ENCODE measurements at regions not wholly inside any gene's neighbourhood (a gene's known extent, or its start where the extent isn't known, plus 50 kb on each side); places are given as distances from the start of the nearest gene placed in this dataset.
A peak's percentile ranks its signal among the peaks of the same experiment; 100 is the strongest.

- no peak overlapping the region for H3K4me3 ChIP-seq (ENCODE audit: low read length)
- H3K79me2 ChIP-seq (ENCODE audit: low read length): no peaks in the 10 kb centered on the region
- TF ChIP-seq CTCF (conservative IDR thresholded peaks at IDR 0.05; ENCODE audit: low read depth, low read length): peak; percentile 47
- no peak for TF ChIP-seq EZH2 (IDR thresholded peaks at IDR 0.05; ENCODE audit: low read length, unreplicated experiment)
- ATAC-seq (no peak), DNase-seq (peak; percentile 23)
- H3F3A ChIP-seq (ENCODE audit: low read length, unreplicated experiment): no peaks in the 10 kb centered on the region
- H3K4me1 ChIP-seq (ENCODE audit: insufficient read depth, low read length): 0 out of 2 replicates have a peak, but pooled peaks cover 12% of the 10 kb centered on the region
- no peaks in the 10 kb centered on the region for H3K9me2 ChIP-seq (replicated peaks; ENCODE audit: low read length)
- ChIA-PET CTCF (interaction anchor here (0.6 kb wide), 1 partner anchor 16 kb away, joined by 3 read pairs; no protein-coding TSS in a partner anchor), POLR2A (ENCODE audit: unreplicated experiment) (interaction anchor here (0.6 kb wide), 1 partner anchor 83 kb away, joined by 3 read pairs; no protein-coding TSS in a partner anchor)
- H3K27me3 ChIP-seq (ENCODE audit: low read length): no peaks in the 10 kb centered on the region
- no peak overlapping the region for H3K4me2 ChIP-seq (ENCODE audit: low read length)
- no TSS peak for BruUV-seq (replicated peaks)
- no peak overlapping the region for H2AFZ ChIP-seq (ENCODE audit: low read length)
- H3K36me3 ChIP-seq (ENCODE audit: low read depth, low read length): no peaks in the 10 kb centered on the region
- intact Hi-C loops (cut with micrococcal nuclease): loop anchor here (10.0 kb wide), 1 partner anchor 76 kb away; no protein-coding TSS in a partner anchor
- no peaks in the 10 kb centered on the region for H3K9me3 ChIP-seq (ENCODE audit: low read length)
- no peaks in the 10 kb centered on the region for H4K20me1 ChIP-seq (ENCODE audit: low read length)
- H3K27ac ChIP-seq (ENCODE audit: low read length): no peak overlapping the region
- no peak overlapping the region for H3K9ac ChIP-seq (ENCODE audit: low read length)
Measured at GRCh38 chr4:20428436-20429160, 176.9 kb downstream of the SLIT2 start.

GRCh38 chr4:20430259-20430941 lies 178.7 kb downstream of the SLIT2 start:
- no peaks in the 10 kb centered on the region for H3K79me2 ChIP-seq (ENCODE audit: low read length)
- H3K36me3 ChIP-seq (ENCODE audit: low read depth, low read length): no peaks in the 10 kb centered on the region
- no peaks in the 10 kb centered on the region for H3K9me2 ChIP-seq (replicated peaks; ENCODE audit: low read length)
- no peaks in the 10 kb centered on the region for H4K20me1 ChIP-seq (ENCODE audit: low read length)
- H3K9ac ChIP-seq (ENCODE audit: low read length): no peak overlapping the region
- no peaks in the 10 kb centered on the region for H3K27me3 ChIP-seq (ENCODE audit: low read length)
- H3K4me2 ChIP-seq (ENCODE audit: low read length): no peak overlapping the region
- BruUV-seq (replicated peaks): no TSS peak
- no peaks in the 10 kb centered on the region for H3F3A ChIP-seq (ENCODE audit: low read length, unreplicated experiment)
- DNase-seq (peak; percentile 39), ATAC-seq (peak; percentile 49)
- no peak overlapping the region for H3K27ac ChIP-seq (ENCODE audit: low read length)
- H2AFZ ChIP-seq (ENCODE audit: low read length): no peak overlapping the region
- CTCF ChIA-PET: interaction anchor here (0.6 kb wide), 1 partner anchor 255 kb away, joined by 5 read pairs; no protein-coding TSS in a partner anchor
- H3K9me3 ChIP-seq (ENCODE audit: low read length): no peaks in the 10 kb centered on the region
- POLR2A ChIA-PET (ENCODE audit: unreplicated experiment): no interaction called here
- TF ChIP-seq CTCF (conservative IDR thresholded peaks at IDR 0.05; ENCODE audit: low read depth, low read length): no peak
- no peak for TF ChIP-seq EZH2 (IDR thresholded peaks at IDR 0.05; ENCODE audit: low read length, unreplicated experiment)
- TF ChIP-seq EZH2phosphoT487 (IDR thresholded peaks at IDR 0.05; ENCODE audit: borderline replicate concordance, low read length): no peak
- 0 out of 2 replicates have a peak, but pooled peaks cover 12% of the 10 kb centered on the region for H3K4me1 ChIP-seq (ENCODE audit: insufficient read depth, low read length)
- intact Hi-C loops (cut with micrococcal nuclease): no loop called here
- H3K4me3 ChIP-seq (ENCODE audit: low read length): no peak overlapping the region

- ChIA-PET POLR2A (ENCODE audit: unreplicated experiment) (no interaction called here), CTCF (no interaction called here)
- H3K9me3 ChIP-seq (ENCODE audit: low read length): no peaks in the 10 kb centered on the region
- H3K36me3 ChIP-seq (ENCODE audit: low read depth, low read length): no peaks in the 10 kb centered on the region
- no peaks in the 10 kb centered on the region for H4K20me1 ChIP-seq (ENCODE audit: low read length)
- no peak for DNase-seq
- H3K9me2 ChIP-seq (replicated peaks; ENCODE audit: low read length): no peaks in the 10 kb centered on the region
- H3K4me3 ChIP-seq (ENCODE audit: low read length): no peak overlapping the region
- 0 out of 2 replicates have a peak, but pooled peaks cover 12% of the 10 kb centered on the region for H3K4me1 ChIP-seq (ENCODE audit: insufficient read depth, low read length)
- intact Hi-C loops (cut with micrococcal nuclease): no loop called here
- no peaks in the 10 kb centered on the region for H3K27me3 ChIP-seq (ENCODE audit: low read length)
- no peak overlapping the region for H2AFZ ChIP-seq (ENCODE audit: low read length)
- no peaks in the 10 kb centered on the region for H3F3A ChIP-seq (ENCODE audit: low read length, unreplicated experiment)
- no peaks in the 10 kb centered on the region for H3K79me2 ChIP-seq (ENCODE audit: low read length)
- no peak for ATAC-seq
- no peak for TF ChIP-seq CTCF (conservative IDR thresholded peaks at IDR 0.05; ENCODE audit: low read depth, low read length)
- TF ChIP-seq EZH2phosphoT487 (IDR thresholded peaks at IDR 0.05; ENCODE audit: borderline replicate concordance, low read length): no peak
- TF ChIP-seq EZH2 (IDR thresholded peaks at IDR 0.05; ENCODE audit: low read length, unreplicated experiment): no peak
- no peak overlapping the region for H3K4me2 ChIP-seq (ENCODE audit: low read length)
- no peak overlapping the region for H3K27ac ChIP-seq (ENCODE audit: low read length)
- H3K9ac ChIP-seq (ENCODE audit: low read length): no peak overlapping the region
- BruUV-seq (replicated peaks): no TSS peak
Measured at GRCh38 chr4:20431543-20431951, 179.8 kb downstream of the SLIT2 start.
